GM21360 (cell line): ENCODE measurements at regions not wholly inside any gene's neighbourhood (a gene's known extent, or its start where the extent isn't known, plus 50 kb on each side); places are given as distances from the start of the nearest gene placed in this dataset.

Source experiments
- ATAC-seq: cut with Tn5 transposase; IDR thresholded peaks from one replicate; pipeline ENCODE4 v1.9.1; 2021; ENCODE audit warnings: mild to moderate bottlenecking, moderate library complexity; ENCODE audit not compliant: unreplicated experiment

DNA sequence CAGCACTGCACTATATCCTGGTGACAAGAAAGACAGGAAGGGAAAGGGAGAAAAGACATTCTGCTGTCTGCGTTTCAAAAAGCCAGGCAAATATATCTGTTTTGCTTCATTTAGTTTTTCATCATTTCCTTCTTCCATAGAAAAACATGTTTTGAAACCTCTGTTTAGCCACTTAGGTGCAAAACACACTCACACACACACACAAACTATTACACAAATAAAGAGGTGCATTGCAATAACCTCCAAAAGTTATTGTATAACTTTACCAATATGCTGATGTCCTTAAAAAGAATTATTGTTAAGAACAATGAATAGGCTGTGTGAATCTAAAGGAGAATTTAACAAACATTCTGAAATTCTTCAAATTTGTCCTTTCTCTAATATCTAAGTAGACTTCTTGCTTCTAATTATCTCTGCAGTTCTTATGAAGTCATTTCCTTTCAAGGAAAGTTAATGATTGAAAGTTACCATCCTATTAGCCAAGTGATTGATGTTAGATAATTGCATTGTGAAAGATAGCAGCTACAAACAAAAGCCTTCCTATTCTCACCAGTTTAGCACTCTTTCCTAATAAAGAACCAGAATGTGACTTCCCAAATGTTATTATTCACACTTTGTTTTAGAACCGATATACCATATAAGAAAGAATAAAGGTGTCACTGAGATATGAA lies 516.7 kb downstream of the KCNJ3 start:
- ATAC-seq: no peak

GRCh38 chr2:155209696-155210450 lies 511.4 kb downstream of the KCNJ3 start:
- no peak for ATAC-seq

- no peak for ATAC-seq
These were observed 504.7 kb downstream of the KCNJ3 start for GRCh38 chr2:155203178-155203577.

- ATAC-seq: no peak
These were observed 502.3 kb downstream of the KCNJ3 start for GRCh38 chr2:155200753-155201152.

- peak; percentile 63 for ATAC-seq
These were observed 491.8 kb downstream of the KCNJ3 start for GRCh38 chr2:155190342-155190741.

- no peak for ATAC-seq
These were observed 480.4 kb downstream of the KCNJ3 start for GRCh38 chr2:155178921-155179320.

GRCh38 chr2:155176345-155176744 lies 477.9 kb downstream of the KCNJ3 start:
- no peak for ATAC-seq

GRCh38 chr2:155169317-155169716 lies 470.8 kb downstream of the KCNJ3 start:
- ATAC-seq: no peak

GRCh38 chr2:155162494-155162893 lies 464.0 kb downstream of the KCNJ3 start:
- no peak for ATAC-seq

DNA sequence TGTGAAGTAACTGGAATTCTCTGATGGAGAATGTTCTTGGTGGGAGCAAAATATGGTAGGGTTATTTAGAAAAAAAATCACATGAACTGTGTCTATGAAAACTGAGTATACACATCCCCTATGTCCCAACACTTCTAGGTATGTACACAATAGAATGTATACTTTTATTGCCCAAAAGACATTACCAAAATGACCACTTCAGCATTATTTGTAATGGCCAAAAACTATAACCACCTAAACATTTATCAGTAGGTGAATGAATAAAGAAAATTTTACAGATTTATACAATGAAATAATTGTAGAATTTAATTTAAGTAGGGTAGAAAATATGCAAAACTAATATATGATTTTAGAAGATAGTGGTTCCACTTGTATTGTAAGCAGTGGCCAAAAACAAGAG lies 462.8 kb downstream of the KCNJ3 start:
- ATAC-seq: no peak

DNA sequence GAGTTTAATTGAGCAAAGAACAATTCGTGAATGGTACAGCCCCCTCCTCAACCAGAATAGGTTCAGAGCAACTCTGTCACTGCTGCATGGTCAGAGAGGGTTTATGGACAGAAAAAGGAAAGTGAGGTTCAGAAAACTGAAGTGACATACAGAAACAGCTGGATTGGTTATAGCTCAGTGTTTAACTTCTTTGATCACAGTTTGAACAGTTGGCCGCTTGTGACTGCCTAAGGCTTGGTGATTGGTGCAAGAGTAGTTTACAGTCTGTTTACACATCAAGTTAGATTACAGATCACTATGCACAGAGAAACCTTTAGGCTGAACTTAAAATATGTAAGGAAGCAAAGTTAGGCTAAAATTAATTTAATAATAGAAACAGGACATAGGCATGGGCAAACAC lies 459.2 kb downstream of the KCNJ3 start:
- no peak for ATAC-seq

- no peak for ATAC-seq
These were observed 458.6 kb downstream of the KCNJ3 start for GRCh38 chr2:155157065-155157464.

- ATAC-seq: no peak
These were observed 453.4 kb downstream of the KCNJ3 start for GRCh38 chr2:155151945-155152344.

DNA sequence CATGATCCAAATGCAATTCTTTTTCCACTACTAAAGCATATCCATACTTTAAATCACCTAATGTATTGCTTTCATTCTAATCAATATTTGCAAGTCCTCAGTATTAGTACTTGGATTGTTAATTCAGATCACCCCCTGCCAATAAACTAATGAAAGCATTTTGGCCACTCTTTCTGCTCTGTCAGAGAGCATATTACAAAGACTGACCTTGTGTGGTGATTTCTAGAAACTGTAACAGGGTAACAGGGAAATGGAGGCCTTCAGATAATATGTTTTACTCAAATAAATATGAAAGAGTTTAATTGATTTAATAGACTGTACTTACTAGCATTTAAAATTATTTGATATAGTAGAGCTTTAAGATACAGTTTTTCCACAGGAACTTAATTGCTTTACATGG lies 453.0 kb downstream of the KCNJ3 start:
- ATAC-seq: no peak

DNA sequence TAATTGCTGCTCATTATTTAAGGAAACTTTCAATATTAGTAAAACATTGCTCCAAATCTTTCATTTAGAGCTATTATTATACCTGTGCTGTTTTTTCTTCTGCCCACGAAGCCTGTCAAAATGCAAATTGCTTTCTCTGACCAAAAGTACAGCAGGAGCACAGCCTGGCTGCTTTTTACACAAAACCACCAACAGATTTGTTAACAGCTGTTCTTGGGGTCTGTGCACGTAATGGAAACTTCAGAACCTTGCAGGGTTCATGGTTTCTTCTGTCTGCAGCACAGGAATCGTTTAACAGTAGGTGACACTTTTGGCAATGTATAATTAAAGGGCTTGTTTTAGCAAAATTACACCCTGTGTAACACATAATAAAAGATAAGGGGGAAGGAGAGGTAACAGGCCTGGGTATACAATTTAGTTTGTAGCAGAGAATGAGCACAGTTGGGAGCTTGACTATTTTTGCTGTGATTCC lies 447.3 kb downstream of the KCNJ3 start:
- ATAC-seq: peak; percentile 97

GRCh38 chr2:155141418-155141817 lies 442.9 kb downstream of the KCNJ3 start:
- no peak for ATAC-seq

DNA sequence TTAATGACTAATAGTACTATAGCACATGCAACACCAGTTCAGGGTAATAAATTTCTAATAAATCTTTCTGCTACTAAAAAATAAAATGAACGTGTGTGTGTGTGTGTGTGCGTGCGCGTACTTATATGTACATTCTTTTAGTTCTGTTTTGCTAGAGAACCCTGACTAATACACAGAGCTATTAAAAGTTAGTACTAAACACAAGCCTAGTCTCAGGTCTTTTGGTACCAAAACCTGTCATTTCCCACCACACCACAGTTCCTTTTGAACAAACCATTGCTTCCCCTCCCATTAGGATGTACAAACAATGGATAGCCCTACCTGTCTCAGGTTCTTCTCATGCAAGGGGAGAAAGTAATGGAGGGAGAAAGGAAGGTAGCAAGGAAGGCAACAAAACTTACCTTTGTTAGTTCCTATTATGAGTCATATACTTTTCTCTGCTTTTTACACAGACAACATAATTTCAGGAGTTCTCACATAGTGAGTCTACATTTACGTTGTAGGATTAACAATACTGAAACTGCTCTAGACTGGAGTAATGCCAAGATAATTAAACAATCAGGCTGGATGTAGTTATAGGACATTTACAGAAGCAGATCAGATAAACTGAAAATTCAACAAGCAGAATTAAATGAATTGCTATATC lies 427.2 kb downstream of the KCNJ3 start:
- peak; percentile 54 for ATAC-seq

- no peak for ATAC-seq
These were observed 417.4 kb downstream of the KCNJ3 start for GRCh38 chr2:155115846-155116245.

DNA sequence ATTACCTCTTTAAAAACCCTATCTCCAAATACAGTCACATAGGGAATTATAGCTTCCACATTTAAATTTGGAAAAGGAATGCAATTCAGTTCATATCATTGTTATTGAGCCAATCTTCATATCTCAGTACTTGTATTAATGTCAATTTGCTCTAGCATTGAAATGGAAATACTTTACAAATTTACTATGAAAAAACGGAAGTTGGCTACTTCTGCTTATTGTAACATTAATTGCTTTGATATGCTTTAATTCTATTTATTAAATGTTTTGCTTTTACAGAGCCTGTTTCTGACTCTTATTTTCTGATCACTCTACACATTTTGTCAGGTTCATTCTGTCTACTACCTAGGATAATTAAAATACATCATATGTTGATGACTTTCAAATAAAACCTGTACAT lies 412.6 kb downstream of the KCNJ3 start:
- no peak for ATAC-seq

DNA sequence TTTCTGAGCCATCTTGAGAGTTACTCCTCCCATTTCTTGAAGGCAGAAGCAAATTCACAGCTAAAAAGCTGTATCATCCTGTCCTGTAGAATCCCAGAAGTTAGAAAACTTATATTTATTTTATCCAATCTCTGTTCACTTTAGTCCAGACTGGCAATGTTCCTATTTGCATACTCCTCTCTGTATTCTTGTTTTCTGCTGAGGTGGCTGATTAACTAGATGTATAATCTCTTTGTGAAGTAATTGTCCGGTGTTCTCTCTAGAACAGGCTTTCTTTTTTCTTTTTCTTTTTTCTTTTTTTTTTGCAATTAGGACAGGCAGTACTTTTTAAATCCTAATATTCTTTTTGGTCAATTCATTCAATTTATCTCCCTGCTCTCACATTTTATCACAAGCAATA lies 411.0 kb downstream of the KCNJ3 start:
- ATAC-seq: no peak

DNA sequence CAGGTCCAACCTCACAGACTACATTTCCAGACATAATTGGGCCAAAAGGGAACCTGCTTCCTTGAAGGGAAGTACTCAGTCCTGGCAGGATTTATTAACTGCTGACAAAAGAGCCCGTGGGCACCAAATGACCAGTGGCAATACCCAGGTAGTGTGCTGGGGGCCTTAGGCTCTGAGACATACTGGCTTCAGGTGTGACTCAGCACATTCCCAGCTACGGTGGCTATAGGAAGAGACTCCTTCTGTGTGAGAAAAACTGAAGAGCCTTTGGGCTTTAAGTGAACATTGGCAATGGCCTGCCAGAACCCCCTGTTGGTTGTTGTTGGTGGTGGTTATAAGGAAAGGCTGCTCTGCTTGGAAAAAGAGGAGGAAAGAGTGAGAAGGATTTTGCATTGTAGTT lies 401.8 kb downstream of the KCNJ3 start:
- no peak for ATAC-seq

DNA sequence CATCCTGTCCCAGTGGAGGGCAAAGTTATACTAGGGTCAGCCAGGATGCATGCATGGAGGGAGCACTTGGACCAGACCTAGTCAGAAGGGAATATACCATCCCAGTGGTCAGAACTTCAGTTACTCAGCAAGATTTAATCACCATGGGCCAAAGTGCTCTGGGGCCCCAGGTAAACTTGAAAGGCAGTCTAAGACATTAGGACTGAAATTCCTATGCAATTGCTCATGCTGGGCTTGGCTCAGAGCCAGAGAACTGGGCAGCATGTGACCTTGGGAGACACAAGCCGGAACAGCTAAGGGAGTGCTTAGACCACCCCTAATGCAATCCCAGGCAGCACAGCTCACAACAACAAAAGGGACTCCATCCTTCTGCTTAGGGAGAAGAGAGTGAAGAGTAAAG lies 401.3 kb downstream of the KCNJ3 start:
- no peak for ATAC-seq
